Activated CD4-positive, alpha-beta T cell treated with anti-CD3 and anti-CD28 coated beads, Interleukin-2, amount 10 ng/mL, durations not matched to agents 24 days and 14 days (primary cell): ENCODE measurements at regions not wholly inside any gene's neighbourhood (a gene's known extent, or its start where the extent isn't known, plus 50 kb on each side); places are given as distances from the start of the nearest gene placed in this dataset.
A peak's percentile ranks its signal among the peaks of the same experiment; 100 is the strongest.
"Not testable (repeated sequence)": the region's sequence is repeated elsewhere in the genome, so short reads cannot be mapped to it uniquely, and the experiment has no call there.

ENCODE experiments used
- DNase-seq: peaks from one replicate; pipeline ENCODE4 v3.0.0; 2022
- H3K27ac Mint-ChIP-seq: one replicate; pipeline ENCODE4 v1.8.0; 2022; ENCODE audit warnings: mild to moderate bottlenecking, mixed read lengths
- H3K27me3 Mint-ChIP-seq: one replicate; pipeline ENCODE4 v1.8.0; 2022; ENCODE audit warnings: mixed read lengths
- H3K36me3 Mint-ChIP-seq: one replicate; pipeline ENCODE4 v1.8.0; 2022; ENCODE audit warnings: low read depth, mild to moderate bottlenecking, mixed read lengths
- H3K4me1 Mint-ChIP-seq: one replicate; pipeline ENCODE4 v1.8.0; 2021; ENCODE audit warnings: mixed read lengths
- H3K4me3 Mint-ChIP-seq: one replicate; pipeline ENCODE4 v1.8.0; 2022; ENCODE audit warnings: mild to moderate bottlenecking, moderate library complexity, mixed read lengths
- H3K9me3 Mint-ChIP-seq: one replicate; pipeline ENCODE4 v1.8.0; 2021; ENCODE audit warnings: mixed read lengths
- intact Hi-C: fragments of 100-400 bp; cut with micrococcal nuclease; formaldehyde crosslinking; loops from one replicate; pipeline ENCODE4 v1.15.1; 2023

DNA sequence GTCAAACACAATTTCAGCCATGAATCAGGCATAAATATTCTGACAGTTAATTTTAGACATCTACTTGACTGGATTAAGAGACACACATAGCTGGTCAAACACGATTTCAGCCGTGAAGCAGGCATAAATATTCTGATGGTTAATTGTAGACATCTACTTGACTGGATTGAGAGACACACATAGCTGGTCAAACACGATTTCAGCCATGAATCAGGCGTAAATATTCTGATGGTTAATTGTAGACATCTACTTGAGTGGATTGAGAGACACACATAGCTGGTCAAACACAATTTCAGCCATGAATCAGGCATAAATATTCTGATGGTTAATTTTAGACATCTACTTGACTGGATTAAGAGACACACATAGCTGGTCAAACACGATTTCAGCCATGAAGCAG, 106.4 kb downstream of the OR4F3 start:
- not testable (repeated sequence) for H3K4me1 Mint-ChIP-seq, H3K36me3 Mint-ChIP-seq

More for the DNA sequence above, 106.4 kb downstream of the OR4F3 start:
- H3K27me3 Mint-ChIP-seq, H3K4me3 Mint-ChIP-seq, intact Hi-C loops, H3K27ac Mint-ChIP-seq, H3K9me3 Mint-ChIP-seq: not testable (repeated sequence)
- peak; percentile 39 for DNase-seq
